HG03025 (cell line): ENCODE measurements at regions not wholly inside any gene's neighbourhood (a gene's known extent, or its start where the extent isn't known, plus 50 kb on each side); places are given as distances from the start of the nearest gene placed in this dataset.

Experiments
- ATAC-seq: cut with Tn5 transposase; IDR thresholded peaks from one replicate; pipeline ENCODE4 v1.9.1; 2021; ENCODE audit warnings: mild to moderate bottlenecking, moderate library complexity; ENCODE audit not compliant: unreplicated experiment, low FRiP score

DNA sequence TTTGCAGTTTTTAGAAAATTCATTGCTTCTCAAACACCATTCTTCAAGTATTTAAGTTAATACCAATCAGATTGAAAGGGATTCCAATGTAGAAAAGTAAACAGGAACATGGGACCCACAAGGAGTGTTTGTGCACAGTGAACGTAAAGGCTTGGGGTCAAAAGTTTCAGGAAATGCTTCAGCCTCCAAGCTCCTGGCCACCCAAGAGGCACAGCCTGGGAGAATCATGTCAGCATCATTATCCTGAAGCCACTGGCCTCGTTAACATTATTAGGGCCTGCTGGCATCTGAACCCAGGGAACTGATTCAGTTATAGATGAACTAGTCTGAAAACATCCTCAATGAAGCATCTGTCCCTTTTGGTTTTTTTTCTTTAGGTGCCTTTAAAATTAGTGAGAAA, 122.9 kb downstream of the NXNL2 start:
- ATAC-seq, result no peak

GRCh38 chr9:88658311-88658822, 123.4 kb downstream of the NXNL2 start:
- no peak for ATAC-seq

- no peak for ATAC-seq
These were observed 124.1 kb downstream of the NXNL2 start for GRCh38 chr9:88659126-88659525.

GRCh38 chr9:88660611-88661010, 125.6 kb downstream of the NXNL2 start:
- ATAC-seq, result no peak

GRCh38 chr9:88661759-88662158, 126.8 kb downstream of the NXNL2 start:
- ATAC-seq, result no peak

GRCh38 chr9:88663771-88664419, 128.9 kb downstream of the NXNL2 start:
- no peak for ATAC-seq

DNA sequence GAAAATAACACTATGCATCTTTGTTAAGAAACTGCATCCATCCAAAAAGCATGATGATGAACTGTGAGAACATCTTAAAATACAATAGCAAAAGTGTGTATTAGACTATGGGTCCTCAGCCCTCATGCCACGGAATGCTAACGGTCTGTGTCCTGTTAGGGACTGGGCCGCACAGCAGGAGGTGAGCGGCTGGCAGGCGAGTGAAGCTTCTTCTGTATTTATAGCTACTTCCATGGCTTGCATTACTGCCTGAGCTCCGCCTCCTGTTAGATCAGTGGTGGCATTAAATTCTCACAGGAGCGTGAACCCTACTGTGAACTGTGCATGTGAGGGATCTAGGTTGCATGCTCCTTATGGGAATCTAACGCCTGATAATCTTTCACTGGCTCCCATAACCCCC, 129.8 kb downstream of the NXNL2 start:
- ATAC-seq, result no peak

GRCh38 chr9:88672874-88673689, 138.1 kb downstream of the NXNL2 start:
- ATAC-seq, result no peak

- no peak for ATAC-seq
These were observed 138.9 kb downstream of the NXNL2 start for GRCh38 chr9:88673886-88674285.

DNA sequence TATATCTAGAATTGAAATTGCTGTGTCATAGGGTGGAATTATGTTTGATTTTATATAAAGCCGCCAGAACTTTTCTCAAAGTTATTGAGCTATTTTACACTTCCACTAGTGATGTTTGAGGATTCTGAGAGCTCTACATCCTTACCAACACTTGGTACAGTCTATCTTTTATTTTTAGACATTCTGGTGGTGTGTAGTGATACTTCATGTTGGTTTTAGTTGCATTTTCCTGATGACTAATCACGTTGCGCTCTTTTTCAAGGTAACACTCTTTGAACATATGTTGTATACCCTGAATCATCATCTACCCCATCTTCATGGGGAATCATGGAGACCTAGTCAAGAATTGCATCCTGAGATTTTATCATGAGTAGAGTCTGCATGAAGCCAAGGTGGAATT, 141.7 kb downstream of the NXNL2 start:
- no peak for ATAC-seq

DNA sequence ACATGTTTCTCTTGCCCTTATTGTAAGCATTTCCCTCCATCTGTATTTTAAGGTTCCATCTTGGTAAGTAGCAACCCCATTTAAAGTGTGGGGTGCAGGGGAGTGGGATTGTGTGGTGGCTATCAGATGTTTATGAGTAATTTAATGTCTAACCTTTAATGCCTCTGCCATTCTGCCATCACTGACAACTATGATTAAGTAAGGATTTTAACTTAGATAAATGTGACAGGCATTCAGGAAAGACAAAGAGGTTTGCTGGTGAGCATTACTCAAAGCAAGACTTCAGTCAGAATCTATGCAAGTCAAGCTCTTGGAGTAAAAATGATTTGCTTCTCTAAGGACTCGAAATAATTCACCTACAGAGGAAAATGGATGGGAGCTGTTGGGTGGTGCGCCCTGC, 143.0 kb downstream of the NXNL2 start:
- no peak for ATAC-seq

GRCh38 chr9:88678431-88678830, 143.5 kb downstream of the NXNL2 start:
- ATAC-seq, result no peak

GRCh38 chr9:88680041-88680440, 145.1 kb downstream of the NXNL2 start:
- no peak for ATAC-seq

GRCh38 chr9:88680505-88681160, 145.7 kb downstream of the NXNL2 start:
- no peak for ATAC-seq

DNA sequence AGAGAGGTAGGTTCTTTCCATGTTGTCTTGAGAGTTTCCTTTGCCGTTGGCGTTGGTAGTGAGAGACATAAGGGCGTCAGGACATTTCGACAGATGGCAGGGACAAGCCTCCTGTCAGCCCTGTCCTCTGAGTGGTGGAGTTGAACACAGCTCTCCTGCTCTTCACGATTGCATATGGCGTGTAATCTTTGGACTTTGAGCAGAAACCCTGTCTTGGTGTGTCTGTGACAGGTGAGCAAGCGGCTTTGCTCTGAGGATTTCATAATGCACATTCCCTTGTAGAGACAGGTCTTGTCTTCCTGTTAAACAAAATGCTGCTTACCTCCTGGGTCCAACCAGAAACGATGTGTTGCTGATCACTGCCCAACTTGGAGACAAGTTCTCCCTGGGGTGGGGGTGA, 146.5 kb downstream of the NXNL2 start:
- no peak for ATAC-seq

GRCh38 chr9:88682431-88682831, 147.5 kb downstream of the NXNL2 start:
- ATAC-seq, result no peak

GRCh38 chr9:88684046-88684445, 149.1 kb downstream of the NXNL2 start:
- ATAC-seq, result no peak

GRCh38 chr9:88684845-88685244, 149.9 kb downstream of the NXNL2 start:
- no peak for ATAC-seq

- ATAC-seq, result no peak
These were observed 151.0 kb downstream of the NXNL2 start for GRCh38 chr9:88685966-88686365.

DNA sequence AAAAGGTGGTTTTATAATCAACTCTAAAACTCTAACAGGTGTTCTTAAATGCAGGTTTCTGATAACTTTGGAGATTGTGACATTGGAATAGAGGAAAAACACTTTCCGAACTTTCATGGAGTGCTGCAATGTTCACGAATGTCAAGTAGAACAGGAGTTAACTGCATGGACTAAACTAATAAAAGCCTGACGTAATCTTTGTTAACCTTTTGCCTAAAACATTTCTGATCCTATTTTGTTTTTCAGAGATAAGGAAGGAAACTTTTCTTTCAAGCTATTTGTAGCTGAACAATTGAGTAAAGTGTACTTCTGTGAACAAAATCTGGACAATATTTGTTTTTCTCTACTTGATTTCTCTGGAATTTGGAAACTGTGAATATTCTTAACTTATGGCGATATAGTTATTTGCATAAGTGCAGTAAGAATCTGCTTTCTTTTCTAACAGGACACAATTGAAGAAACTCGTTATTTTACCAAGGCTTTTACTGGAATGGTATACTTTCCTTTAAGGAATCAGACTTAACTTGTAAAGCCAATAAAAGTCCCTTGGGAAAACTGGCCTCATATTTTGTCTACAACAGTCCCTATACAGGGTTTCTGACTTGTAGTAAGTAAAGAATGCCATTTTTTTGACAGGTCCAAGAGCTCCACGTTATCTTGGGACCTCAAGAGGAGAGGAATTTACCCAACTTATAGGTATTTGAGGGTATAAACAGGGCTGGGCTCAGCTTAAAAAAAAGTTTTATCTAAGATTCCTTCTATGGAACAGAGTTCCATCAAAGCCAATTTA, 154.7 kb downstream of the NXNL2 start:
- no peak for ATAC-seq

DNA sequence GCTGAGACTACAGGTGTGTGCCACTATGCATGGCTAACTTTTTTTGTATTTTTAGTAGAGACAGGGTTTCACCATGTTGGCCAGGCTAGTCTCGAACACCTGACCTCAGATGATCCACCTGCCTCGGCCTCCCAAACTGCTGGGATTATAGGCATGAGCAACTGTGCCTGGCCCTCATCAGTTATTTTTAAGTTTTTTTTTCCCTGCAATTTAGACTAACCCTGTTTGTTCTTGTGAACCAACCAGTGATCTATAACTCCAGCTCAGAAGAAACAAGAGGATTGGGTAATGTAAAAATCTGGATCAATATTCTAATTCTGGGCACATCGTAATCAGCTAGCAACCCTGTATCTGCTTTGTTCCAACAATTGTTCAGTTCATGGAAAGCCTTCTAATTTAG, 155.7 kb downstream of the NXNL2 start:
- no peak for ATAC-seq
